ENCODE measurements at regions not wholly inside any gene's neighbourhood (a gene's known extent, or its start where the extent isn't known, plus 50 kb on each side); places are given as distances from the start of the nearest gene placed in this dataset.

- Histone ChIP-seq H3K9me2 (ENCODE audit: insufficient read depth, low read length) (no peaks in the 10 kb centered on the region), H3K4me2 (ENCODE audit: low read length) (no peak overlapping the region), H3K27ac (ENCODE audit: low read depth, low read length, poor library complexity, severe bottlenecking) (no peak overlapping the region), H4K20me1 (ENCODE audit: insufficient read depth, low read length) (no peaks in the 10 kb centered on the region), H3K36me3 (ENCODE audit: insufficient read depth, low read length) (no peaks in the 10 kb centered on the region; the same call in 1 of the 2 replicates), H2AFZ (ENCODE audit: low read length) (no peak overlapping the region), H3K4me3 (ENCODE audit: low read depth, low read length, poor library complexity, severe bottlenecking) (no peak overlapping the region), H3K9me3 (ENCODE audit: low read length) (no peaks in the 10 kb centered on the region), H3K79me2 (ENCODE audit: insufficient read depth, low read depth, low read length) (no peaks in the 10 kb centered on the region), H3K4me1 (ENCODE audit: insufficient read depth, low read length, poor library complexity, severe bottlenecking) (peaks cover 33% of the 10 kb centered on the region)
- POLR2A ChIA-PET: interaction anchor here (0.6 to 1.7 kb wide), 2 partner anchors 11 to 507 kb away, joined by 3 to 9 read pairs; no protein-coding TSS in a partner anchor
- BruUV-seq (replicated peaks): no TSS peak
- CTCF ChIA-PET (ENCODE audit: unreplicated experiment): no interaction called here
- DNase-seq (ENCODE audit: low spot score): no peak
- intact Hi-C loops (cut with micrococcal nuclease; ENCODE audit: unreplicated experiment): no loop called here
- no peak for TF ChIP-seq EZH2phosphoT487 (IDR thresholded peaks at IDR 0.05; ENCODE audit: borderline replicate concordance, low read depth, low read length)
Measured at GRCh38 chr21:35201799-35202198, 152.7 kb upstream of the RUNX1 start.

- intact Hi-C loops (cut with micrococcal nuclease; ENCODE audit: unreplicated experiment): no loop called here
- Histone ChIP-seq H3K4me1 (ENCODE audit: insufficient read depth, low read length, poor library complexity, severe bottlenecking) (peaks cover 28% of the 10 kb centered on the region), H3K79me2 (ENCODE audit: insufficient read depth, low read depth, low read length) (no peaks in the 10 kb centered on the region), H2AFZ (ENCODE audit: low read length) (no peak overlapping the region), H3K4me3 (ENCODE audit: low read depth, low read length, poor library complexity, severe bottlenecking) (no peak overlapping the region), H3K9me3 (ENCODE audit: low read length) (no peaks in the 10 kb centered on the region), H3K36me3 (ENCODE audit: insufficient read depth, low read length) (no peaks in the 10 kb centered on the region; the same call in 1 of the 2 replicates), H4K20me1 (ENCODE audit: insufficient read depth, low read length) (no peaks in the 10 kb centered on the region), H3K27ac (ENCODE audit: low read depth, low read length, poor library complexity, severe bottlenecking) (no peak overlapping the region), H3K4me2 (ENCODE audit: low read length) (no peak overlapping the region), H3K9me2 (ENCODE audit: insufficient read depth, low read length) (no peaks in the 10 kb centered on the region)
- no peak for DNase-seq (ENCODE audit: low spot score)
- TF ChIP-seq CTCF (conservative IDR thresholded peaks at IDR 0.05; ENCODE audit: low read length) (no peak), EZH2phosphoT487 (IDR thresholded peaks at IDR 0.05; ENCODE audit: borderline replicate concordance, low read depth, low read length) (no peak)
- no TSS peak for BruUV-seq (replicated peaks)
- CTCF ChIA-PET (ENCODE audit: unreplicated experiment): no interaction called here
- POLR2A ChIA-PET: interaction anchor here (0.6 to 1.7 kb wide), 2 partner anchors 11 to 507 kb away, joined by 3 to 9 read pairs; no protein-coding TSS in a partner anchor
Measured at GRCh38 chr21:35201288-35201687, 152.2 kb upstream of the RUNX1 start.

- Histone ChIP-seq H3K4me2 (ENCODE audit: low read length) (no peak overlapping the region), H3K36me3 (ENCODE audit: insufficient read depth, low read length) (no peaks in the 10 kb centered on the region; the same call in 1 of the 2 replicates), H3K4me3 (ENCODE audit: low read depth, low read length, poor library complexity, severe bottlenecking) (no peak overlapping the region), H3K9me2 (ENCODE audit: insufficient read depth, low read length) (no peaks in the 10 kb centered on the region), H3K9me3 (ENCODE audit: low read length) (no peaks in the 10 kb centered on the region), H4K20me1 (ENCODE audit: insufficient read depth, low read length) (no peaks in the 10 kb centered on the region), H3K27ac (ENCODE audit: low read depth, low read length, poor library complexity, severe bottlenecking) (no peak overlapping the region), H3K4me1 (ENCODE audit: insufficient read depth, low read length, poor library complexity, severe bottlenecking) (peaks cover 12% of the 10 kb centered on the region), H2AFZ (ENCODE audit: low read length) (no peak overlapping the region), H3K79me2 (ENCODE audit: insufficient read depth, low read depth, low read length) (no peaks in the 10 kb centered on the region)
- ChIA-PET POLR2A (interaction anchor here (0.5 kb wide), 1 partner anchor 498 kb away, joined by 3 read pairs; no protein-coding TSS in a partner anchor), CTCF (ENCODE audit: unreplicated experiment) (no interaction called here)
- BruUV-seq (replicated peaks): no TSS peak
- intact Hi-C loops (cut with micrococcal nuclease; ENCODE audit: unreplicated experiment): no loop called here
- no peak for DNase-seq (ENCODE audit: low spot score)
- TF ChIP-seq CTCF (conservative IDR thresholded peaks at IDR 0.05; ENCODE audit: low read length) (no peak), EZH2phosphoT487 (IDR thresholded peaks at IDR 0.05; ENCODE audit: borderline replicate concordance, low read depth, low read length) (no peak)
Measured at GRCh38 chr21:35199733-35200015, 150.6 kb upstream of the RUNX1 start.

Data from OCI-LY7 (cell line).